OCI-LY3 (cell line): ENCODE measurements at regions not wholly inside any gene's neighbourhood (a gene's known extent, or its start where the extent isn't known, plus 50 kb on each side); places are given as distances from the start of the nearest gene placed in this dataset.
"Not testable (repeated sequence)": the region's sequence is repeated elsewhere in the genome, so short reads cannot be mapped to it uniquely, and the experiment has no call there.

Source experiments
- EZH2phosphoT487 ChIP-seq: fragments of 200-600 bp; shearing (Covaris generic); IDR thresholded peaks from 2 replicates; pipeline ENCODE4 v1.6.1; 2018; ENCODE audit warnings: antibody characterized with exemption, mixed run types, low read depth
- TF ChIP-seq, protein P1 (sequence below): fragments of 200-600, 300-600 bp; sonication (generic); IDR thresholded peaks from 2 replicates; pipeline ENCODE4 v1.5.1; 2014; ENCODE audit warnings: antibody characterized with exemption, low read length, low read depth

DNA sequence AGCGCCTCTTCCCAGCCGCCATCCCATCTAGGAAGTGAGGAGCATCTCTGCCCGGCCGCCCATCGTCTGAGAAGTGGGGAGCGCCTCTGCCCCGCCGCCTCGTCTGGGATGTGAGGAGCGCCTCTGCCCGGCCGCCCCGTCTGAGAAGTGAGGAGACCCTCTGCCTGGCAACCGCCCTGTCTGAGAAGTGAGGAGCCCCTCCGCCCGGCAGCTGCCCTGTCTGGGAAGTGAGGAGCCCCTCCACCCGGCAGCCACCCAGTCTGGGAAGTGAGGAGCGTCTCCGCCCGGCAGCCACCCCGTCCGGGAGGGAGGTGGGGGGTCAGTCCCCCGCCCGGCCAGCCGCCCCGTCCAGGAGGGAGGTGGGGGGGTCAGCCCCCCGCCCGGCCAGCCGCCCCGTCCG is 139.4 kb upstream of the ANKRD55 start:
- TF ChIP-seq, protein P1, sequence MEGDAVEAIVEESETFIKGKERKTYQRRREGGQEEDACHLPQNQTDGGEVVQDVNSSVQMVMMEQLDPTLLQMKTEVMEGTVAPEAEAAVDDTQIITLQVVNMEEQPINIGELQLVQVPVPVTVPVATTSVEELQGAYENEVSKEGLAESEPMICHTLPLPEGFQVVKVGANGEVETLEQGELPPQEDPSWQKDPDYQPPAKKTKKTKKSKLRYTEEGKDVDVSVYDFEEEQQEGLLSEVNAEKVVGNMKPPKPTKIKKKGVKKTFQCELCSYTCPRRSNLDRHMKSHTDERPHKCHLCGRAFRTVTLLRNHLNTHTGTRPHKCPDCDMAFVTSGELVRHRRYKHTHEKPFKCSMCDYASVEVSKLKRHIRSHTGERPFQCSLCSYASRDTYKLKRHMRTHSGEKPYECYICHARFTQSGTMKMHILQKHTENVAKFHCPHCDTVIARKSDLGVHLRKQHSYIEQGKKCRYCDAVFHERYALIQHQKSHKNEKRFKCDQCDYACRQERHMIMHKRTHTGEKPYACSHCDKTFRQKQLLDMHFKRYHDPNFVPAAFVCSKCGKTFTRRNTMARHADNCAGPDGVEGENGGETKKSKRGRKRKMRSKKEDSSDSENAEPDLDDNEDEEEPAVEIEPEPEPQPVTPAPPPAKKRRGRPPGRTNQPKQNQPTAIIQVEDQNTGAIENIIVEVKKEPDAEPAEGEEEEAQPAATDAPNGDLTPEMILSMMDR, result not testable (repeated sequence)
- not testable (repeated sequence) for TF ChIP-seq EZH2phosphoT487
